ENCODE measurements at regions not wholly inside any gene's neighbourhood (a gene's known extent, or its start where the extent isn't known, plus 50 kb on each side); places are given as distances from the start of the nearest gene placed in this dataset.

DNA sequence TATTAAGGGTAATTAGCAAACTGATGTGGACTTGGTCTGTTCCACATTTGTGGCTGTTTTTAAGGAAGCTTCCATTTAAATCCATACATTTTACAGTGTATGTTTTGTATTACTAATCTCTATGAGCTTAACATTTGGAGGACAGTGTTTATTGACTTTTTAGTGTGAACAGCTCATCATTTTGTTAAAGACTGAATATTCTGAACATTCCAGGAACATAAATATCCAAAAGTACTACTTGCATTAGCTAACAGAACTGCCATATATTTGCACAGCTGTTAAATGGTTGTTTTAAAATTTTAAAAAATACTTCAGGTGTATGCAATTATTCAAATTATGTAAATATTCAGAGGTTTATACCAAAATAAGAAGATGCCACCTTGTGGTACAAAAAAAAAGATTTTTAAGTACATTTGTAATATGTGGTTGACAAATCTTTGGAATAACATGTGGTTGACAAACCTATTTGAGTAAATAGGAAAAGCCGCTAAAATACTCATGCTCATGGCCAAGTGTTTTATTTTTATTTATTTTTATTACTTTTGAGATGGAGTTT, 439.7 kb upstream of the FANCL start:
- no peak for DNase-seq

DNA sequence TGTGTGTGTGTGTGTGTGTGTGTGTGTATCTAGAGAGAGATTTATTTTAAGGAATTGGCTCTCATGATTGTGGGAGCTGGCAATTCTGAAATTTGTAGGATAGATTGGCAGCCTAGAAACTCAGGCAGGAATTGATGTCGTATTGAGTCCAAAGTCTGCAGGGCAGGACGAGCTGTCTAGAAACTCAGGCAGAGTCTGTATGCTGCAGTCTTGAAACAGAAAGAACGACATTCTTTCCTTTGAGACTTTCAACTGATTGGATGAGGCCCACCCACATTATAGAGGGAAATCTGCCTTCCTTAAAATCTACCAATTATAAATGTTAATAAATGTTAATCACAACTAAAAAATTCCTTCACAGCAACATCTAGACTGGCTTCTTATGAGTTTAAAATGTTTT, 436.6 kb upstream of the FANCL start:
- no peak for DNase-seq

GRCh38 chr2:58671675-58672074, 430.6 kb upstream of the FANCL start:
- no peak for DNase-seq

DNA sequence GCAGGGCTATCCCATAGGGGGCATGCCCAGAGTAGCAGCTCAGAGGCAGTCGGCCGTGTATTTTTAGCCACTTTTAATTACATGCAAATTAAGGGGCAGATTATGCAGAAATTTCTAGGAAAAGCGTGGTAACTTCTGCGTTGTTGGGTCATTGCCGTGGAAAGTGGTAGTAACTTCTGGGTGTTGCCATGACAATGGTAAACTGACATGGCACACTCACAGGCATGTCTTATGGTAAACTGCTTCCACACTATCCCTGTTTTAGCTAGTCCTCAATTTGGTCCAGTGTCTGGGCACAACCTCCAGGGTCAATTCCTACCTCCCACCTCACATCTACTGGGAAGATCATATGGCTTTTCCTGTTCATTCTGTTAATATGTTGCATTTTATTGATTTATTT, 428.9 kb upstream of the FANCL start:
- no peak for DNase-seq

DNA sequence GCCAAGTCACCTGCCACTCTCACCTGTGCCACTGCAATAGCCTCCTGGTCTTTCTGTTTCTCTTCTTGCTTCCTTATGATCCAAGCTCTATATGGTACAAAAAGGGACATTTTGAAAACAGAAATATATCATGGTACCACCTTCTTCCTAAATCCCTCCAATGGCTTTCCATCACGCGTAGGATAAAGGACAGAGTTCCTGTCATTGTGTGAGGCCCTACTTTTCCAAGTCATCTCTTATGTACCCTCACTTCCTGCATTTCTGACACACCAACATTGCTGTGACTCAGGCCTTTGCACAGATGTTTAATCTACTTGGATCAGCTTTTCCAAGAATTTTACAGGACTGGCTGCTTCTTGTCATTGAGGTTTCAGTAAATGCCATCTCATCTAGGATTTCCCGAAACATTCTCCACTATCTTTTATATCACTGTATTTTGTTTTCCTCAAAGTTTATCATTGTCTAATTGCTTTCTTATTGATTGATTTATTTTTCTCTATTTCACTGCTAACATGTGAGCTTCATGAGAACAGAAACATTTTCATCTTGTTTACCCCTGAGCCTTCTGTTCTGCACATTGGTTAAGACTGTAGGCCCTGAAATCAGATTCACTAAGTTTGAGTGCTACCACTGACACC, 426.1 kb upstream of the FANCL start:
- no peak for DNase-seq

- no peak for DNase-seq
Observed at GRCh38 chr2:58666323-58666970, 425.3 kb upstream of the FANCL start.

- DNase-seq = no peak
Observed at GRCh38 chr2:58665154-58665553, 424.0 kb upstream of the FANCL start.

GRCh38 chr2:58664523-58665151, 423.5 kb upstream of the FANCL start:
- no peak for DNase-seq

- DNase-seq = no peak
Observed at GRCh38 chr2:58660046-58660445, 418.9 kb upstream of the FANCL start.

DNA sequence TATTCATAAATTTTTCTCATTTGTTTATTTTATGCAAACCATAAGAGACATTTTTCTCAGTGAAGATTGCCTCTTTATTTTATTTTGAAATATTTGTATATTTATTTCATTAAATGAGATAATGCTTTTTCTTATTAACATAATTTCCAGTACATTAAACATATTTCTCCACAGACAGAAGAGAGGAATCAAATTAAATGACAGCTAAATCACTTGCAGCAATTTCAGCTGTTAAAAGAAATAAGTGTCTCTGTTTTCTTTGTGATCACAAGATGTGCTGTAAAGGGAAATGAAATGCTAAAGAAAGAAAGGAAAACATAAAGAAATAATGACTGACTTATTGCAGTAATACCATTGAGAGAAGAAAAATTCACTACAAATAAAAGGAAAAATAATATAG, 414.0 kb upstream of the FANCL start:
- no peak for DNase-seq

DNA sequence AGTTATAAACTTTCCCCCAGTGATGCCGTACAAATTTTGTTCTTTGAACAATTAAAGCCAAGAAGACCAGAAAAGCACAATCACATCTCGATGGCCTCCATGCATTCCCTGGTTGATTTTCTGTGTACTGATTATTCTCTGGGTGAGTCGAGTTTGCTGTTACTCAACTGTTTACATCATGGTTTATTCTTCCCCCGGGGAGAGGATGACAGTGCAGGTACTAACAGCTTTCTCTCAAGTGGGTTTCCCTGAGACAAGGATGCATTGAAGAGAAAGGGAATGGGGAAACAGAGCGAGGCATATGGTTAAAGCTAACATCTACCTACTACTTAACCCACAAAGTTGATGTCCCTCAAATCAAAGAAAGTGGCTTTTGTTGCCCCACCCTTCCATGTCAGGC, 410.8 kb upstream of the FANCL start:
- DNase-seq = no peak

GRCh38 chr2:58650781-58651180, 409.7 kb upstream of the FANCL start:
- DNase-seq = no peak

GRCh38 chr2:58649756-58650155, 408.6 kb upstream of the FANCL start:
- no peak for DNase-seq

DNA sequence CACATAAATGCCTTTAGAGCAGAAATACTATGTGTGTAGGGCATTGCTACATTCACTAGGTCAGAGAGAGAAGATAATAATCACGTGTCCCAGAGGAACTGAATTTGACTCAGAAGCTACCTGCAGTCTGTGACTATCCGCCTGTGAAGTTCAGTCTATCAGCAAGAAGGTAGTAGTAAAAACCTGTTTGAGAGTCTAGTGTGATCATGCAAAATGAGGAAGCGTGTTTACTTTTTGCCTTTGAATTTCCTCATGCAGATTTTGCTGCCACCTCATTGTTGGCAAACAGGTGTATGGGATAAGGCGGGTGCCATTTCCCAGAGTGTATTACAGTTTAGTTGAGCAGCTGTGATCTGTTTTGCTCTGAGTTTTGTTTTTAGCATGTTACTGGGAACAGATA, 403.9 kb upstream of the FANCL start:
- DNase-seq = no peak

DNA sequence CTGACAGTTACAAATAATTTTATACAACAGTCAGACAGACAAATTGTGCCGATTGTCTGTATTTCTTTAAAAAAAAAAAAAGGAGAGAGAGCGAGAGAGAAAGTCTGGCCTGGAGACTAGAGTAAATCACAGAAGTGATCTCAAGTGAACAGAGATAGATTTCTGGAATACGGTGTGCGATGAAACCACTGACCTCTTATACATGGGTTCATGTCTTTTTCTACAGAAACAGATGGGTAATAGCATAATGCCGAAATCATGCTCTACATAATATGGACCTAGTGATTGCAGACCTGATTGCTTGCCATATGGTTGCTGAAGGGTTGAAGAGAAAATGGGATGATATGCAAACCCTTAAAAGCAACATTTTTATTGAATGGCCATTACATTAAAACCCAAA, 403.3 kb upstream of the FANCL start:
- DNase-seq = no peak

- no peak for DNase-seq
Observed at GRCh38 chr2:58641001-58641400, 399.9 kb upstream of the FANCL start.

DNA sequence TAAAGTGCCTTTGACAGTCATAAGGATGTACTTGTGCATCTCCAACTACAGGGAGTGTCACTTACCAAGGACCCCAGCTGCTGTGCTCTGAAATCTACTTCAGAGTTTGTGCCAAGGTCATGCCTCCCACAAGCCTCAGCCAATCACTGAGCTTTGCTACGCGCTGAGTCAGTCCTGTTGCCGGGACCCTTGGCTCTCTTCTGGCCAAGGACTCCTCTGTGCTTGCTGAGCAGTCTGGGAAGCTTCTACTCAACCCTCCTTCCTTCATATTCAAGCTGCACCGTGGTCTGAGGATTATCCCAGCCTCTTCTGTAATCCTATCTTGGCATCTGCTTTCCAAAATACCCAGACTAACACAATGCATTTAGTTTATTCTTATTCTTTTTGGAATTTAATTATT, 398.9 kb upstream of the FANCL start:
- DNase-seq = no peak

DNA sequence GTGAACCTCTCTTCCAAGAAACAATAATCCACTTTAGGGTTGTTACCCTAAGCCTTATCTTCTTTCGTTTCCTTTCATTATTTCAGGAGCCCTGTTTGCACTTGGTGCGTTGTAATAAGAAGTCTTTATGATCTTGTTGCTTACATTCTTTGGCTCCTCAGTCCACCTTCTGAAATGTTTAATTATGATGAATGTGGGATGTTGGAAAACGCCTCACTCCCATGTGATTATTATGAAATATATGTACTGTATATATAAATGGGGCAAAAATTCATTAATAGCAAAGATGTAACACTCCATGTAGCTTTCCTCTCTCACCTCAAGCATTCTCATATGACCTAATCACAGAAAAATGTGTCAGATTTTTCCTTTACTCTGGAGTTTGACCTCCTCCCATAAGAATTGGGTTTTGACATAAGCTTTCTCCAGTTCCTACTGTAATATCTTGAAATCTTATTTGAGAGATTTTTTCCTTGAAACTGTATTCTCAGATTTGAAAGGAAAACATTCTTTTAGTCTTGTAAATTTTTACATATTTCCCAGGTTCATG, 397.2 kb upstream of the FANCL start:
- no peak for DNase-seq

DNA sequence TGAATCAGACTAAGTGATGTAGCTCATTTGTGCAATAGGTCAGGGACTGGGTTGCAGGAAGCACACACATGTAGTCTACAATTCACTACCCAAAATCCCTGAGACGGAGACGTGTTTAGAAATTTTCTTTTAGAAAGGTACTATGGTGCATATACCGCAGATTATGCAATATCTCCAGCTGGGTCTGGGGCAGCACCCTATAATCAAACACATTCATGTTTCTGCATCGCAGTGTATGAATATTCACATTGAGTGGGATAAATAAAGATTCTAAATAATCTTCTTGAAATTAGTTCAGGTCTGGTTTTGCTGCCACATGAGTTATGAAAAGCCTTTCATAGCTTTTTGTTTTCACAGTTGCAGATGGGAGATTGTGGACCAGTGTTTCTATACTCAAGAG, 395.7 kb upstream of the FANCL start:
- DNase-seq = no peak

- DNase-seq = no peak
Observed at GRCh38 chr2:58635801-58636375, 394.8 kb upstream of the FANCL start.

GRCh38 chr2:58634653-58635370, 393.7 kb upstream of the FANCL start:
- DNase-seq = no peak

DNA sequence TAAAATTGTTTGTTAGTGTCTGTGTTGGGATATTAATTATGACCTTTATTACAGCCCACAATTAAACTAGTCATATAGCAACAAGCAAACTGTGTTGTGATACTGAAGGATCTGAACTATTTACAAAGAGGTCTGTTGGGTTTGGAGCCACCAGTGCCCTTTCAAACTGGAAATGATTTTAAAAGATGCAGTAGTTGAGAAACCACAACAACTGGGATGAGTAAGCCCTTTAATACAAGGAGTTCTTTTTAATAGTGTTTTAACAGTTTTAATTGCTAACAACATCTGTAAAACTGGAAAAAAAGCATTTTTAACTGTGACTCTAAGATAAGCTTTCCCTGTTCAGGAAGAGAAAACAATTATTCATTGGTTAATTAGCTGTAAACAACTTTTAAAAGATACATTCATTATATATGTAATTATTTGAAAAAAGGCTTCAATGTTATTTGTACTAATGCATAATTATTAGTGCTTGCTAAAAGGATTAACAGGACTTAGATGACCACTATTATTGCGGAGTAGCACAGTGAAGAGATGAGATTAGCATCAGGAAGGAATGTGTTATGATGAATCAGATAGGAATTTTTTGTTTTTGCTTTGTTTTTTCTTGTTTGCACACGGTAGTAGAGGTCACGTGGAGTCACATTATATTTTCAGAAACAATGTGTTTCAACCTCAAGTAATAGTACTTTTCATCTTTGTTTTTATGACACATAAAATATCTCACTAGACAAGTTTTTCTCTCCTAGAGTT, 392.7 kb upstream of the FANCL start:
- no peak for DNase-seq
